NCI-H82 (cell line): ENCODE measurements at regions not wholly inside any gene's neighbourhood (a gene's known extent, or its start where the extent isn't known, plus 50 kb on each side); places are given as distances from the start of the nearest gene placed in this dataset.
"Not testable (repeated sequence)": the region's sequence is repeated elsewhere in the genome, so short reads cannot be mapped to it uniquely, and the experiment has no call there.

Source experiments
- DNase-seq: peaks from one replicate; lab custom pipeline; 2025; lab: John Stamatoyannopoulos, UW

- no peak for DNase-seq
Measured at GRCh38 chr10:37067576-37067975, 57.8 kb upstream of the ANKRD30A start.

- DNase-seq = not testable (repeated sequence)
Measured at GRCh38 chr10:37062296-37062695, 63.1 kb upstream of the ANKRD30A start.

GRCh38 chr10:37057261-37057660 lies 68.1 kb upstream of the ANKRD30A start:
- no peak for DNase-seq

DNA sequence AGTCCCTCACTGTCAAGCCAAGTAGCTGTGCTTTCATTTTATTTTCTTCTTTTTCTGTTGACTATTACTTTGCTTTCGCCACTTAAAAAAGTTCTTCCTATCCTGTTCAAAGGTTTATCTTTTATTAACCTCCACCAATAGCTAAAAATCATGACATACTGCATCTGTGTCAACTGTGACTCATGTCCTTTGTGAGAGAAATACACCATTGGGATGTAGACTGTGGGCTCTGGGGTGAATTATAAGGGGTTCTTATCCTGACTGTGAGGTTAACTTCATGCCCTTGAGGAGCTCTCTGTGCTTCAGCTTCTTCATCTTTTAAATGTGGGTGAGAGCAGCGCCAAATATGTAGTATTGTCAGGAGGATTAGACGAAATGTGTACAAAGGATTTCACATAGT lies 71.9 kb upstream of the ANKRD30A start:
- DNase-seq = no peak

DNA sequence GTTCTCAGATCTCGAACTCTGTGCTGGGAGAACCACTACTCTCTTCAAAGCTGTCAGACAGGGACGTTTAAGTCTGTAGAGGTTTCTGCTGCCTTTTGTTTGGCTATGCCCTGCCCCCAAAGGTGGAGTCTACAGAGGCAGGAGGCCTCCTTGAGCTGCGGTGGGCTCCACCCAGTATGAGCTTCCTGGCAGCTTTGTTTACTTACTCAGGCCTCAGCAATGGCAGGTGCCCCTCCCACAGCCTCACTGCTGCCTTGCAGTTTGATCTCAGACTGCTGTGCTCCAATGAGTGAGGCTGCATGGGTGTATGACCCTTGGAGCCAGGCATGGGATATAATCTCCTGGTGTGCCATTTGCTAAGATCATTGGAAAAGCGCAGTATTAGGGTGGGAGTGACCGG lies 75.4 kb upstream of the ANKRD30A start:
- not testable (repeated sequence) for DNase-seq

DNA sequence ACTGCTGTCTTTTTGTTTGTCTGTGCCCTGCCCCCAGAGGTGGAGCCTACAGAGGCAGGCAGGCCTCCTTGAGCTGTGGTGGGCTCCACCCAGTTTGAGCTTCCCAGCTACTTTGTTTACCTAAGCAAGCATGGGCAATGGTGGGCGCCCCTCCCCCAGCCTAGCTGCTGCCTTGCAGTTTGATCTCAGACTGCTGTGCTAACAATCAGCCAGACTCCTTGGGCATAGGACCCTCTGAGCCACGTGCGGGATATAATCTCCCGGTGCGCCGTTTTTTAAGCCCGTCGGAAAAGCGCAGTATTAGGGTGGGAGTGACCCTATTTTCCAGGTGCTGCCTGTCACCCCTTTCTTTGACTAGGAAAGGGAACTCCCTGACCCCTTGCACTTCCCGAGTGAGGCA lies 81.1 kb upstream of the ANKRD30A start:
- DNase-seq = not testable (repeated sequence)

- no peak for DNase-seq
Measured at GRCh38 chr10:37035853-37036252, 89.5 kb upstream of the ANKRD30A start.

- DNase-seq = no peak
Measured at GRCh38 chr10:37015498-37015897, 109.9 kb upstream of the ANKRD30A start.

DNA sequence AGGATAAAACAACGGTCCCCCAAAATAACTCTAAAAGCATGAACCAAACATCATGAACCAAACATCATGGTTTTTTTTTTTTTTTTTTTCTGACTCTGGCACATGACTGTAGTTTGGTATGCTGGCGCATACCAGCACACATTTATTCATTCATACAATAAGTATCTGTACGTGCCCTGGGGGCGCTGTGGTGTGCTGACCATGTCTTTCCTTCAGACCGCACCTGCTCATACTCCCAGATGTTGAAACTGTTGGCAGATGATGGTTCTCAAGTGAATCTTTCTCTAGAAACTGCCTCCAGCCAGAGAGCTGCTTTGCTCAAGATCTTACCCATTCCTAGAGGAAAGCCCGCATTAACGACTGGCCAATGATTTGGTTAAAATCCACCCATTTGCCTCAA lies 114.7 kb upstream of the ANKRD30A start:
- no peak for DNase-seq

GRCh38 chr10:37008276-37008675 lies 117.1 kb upstream of the ANKRD30A start:
- DNase-seq = not testable (repeated sequence)

DNA sequence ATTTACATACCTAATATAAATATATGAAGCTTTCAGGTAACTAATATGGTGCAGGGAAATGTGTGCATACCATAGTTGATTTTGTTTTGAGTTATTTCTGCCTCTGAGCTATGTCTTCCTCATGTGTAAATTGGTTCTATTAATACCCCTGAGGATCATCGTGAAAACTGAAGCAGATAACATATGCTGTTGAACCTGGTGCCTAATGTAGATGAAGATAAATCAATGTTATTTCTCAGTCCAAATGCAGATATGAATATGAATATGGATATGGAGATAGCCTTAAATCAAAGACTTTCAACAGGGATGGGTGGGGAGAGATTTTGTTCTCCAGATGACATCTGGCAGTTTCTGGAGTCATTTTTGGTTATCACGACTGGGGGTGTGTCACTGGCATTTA lies 122.3 kb upstream of the ANKRD30A start:
- DNase-seq = no peak

DNA sequence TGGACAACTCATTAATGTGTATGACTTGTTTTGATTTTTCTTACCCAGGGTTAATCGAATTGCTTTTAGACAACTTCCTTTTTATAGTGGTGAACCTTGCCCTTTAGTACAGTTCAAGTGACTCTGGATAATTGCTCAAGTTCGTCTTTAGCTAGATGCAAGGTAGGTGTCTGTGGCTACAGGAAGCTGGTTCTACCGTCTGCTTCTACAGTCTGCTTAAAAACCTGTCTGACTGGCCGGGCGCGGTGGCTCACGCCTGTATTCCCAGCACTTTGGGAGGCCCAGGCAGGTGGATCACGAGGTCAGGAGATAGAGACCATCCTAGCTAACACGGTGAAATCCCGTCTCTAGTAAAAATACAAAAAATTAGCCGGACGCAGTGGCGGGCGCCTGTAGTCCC lies 129.6 kb upstream of the ANKRD30A start:
- DNase-seq = not testable (repeated sequence)

DNA sequence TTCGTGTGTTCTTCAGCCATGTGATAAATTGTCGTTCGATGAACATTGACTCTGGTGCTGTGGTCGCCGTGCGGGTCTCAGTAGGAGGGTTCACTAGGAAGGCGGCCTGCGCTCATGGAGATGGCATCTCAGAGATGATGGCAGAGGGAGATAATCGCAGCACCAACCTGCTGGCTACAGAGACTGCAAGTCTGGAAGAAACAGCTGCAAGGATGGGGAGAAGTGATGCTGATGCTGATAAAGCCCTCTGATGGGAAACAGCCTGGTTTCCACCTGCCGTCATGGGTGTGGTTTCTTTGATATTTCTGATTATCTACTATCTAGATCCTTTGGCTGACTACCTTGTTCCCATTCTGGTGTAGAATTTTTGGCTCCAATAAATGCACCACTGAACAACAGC lies 130.5 kb upstream of the ANKRD30A start:
- no peak for DNase-seq

GRCh38 chr10:36989233-36989632 lies 136.2 kb upstream of the ANKRD30A start:
- DNase-seq = no peak

DNA sequence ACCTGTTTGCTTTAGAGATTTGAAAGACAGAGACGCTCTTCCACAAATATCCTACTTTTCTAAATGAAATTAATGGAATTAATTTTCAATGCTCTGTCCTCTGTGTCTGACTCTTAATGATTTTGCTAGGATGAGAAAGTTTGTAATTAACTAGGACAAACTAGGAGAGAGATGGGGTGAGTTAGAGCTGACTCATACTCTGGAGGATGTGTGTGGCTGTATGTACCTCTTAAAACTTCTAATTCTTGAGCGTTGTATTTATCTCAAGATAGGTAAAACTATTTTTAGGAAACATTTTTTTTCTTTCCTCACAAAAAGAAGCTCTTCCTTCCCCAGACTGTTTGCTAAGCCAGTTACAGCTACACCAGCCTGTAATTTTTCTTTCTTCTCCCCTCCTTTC lies 178.8 kb upstream of the ANKRD30A start:
- DNase-seq = no peak

- DNase-seq = peak; percentile 2
Measured at GRCh38 chr10:36943544-36943943, 181.9 kb upstream of the ANKRD30A start.

DNA sequence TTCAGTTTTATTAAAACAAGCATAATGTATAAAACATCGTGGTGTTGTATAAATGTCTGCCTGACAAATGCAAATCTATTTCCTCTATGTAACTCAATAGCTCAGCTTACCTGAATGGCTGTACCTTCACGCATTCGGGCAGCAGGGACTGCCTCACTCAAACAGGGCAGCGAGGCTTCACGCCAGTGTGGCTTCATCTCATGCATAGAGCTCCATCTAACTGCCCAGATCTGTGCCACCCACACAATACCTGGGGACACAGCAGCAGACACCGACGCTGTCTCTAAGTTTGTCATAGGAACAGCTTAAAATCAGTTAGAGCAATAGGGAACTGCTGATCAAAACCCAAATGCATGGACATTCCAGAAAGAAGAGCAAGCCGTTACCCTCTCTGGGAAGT lies 182.8 kb upstream of the ANKRD30A start:
- DNase-seq = no peak

GRCh38 chr10:36903040-36903439 lies 222.4 kb upstream of the ANKRD30A start:
- no peak for DNase-seq

GRCh38 chr10:36899652-36900051 lies 225.7 kb upstream of the ANKRD30A start:
- no peak for DNase-seq

- DNase-seq = peak; percentile 76
Measured at GRCh38 chr10:36888925-36889573, 236.3 kb upstream of the ANKRD30A start.

- no peak for DNase-seq
Measured at GRCh38 chr10:36886303-36886891, 239.0 kb upstream of the ANKRD30A start.

- no peak for DNase-seq
Measured at GRCh38 chr10:36885746-36886145, 239.7 kb upstream of the ANKRD30A start.

- DNase-seq = no peak
Measured at GRCh38 chr10:36882781-36883180, 242.6 kb upstream of the ANKRD30A start.

- peak; percentile 55 for DNase-seq
Measured at GRCh38 chr10:36880898-36881297, 244.5 kb upstream of the ANKRD30A start.
